ENCODE measurements at regions not wholly inside any gene's neighbourhood (a gene's known extent, or its start where the extent isn't known, plus 50 kb on each side); places are given as distances from the start of the nearest gene placed in this dataset.
"Not testable (repeated sequence)": the region's sequence is repeated elsewhere in the genome, so short reads cannot be mapped to it uniquely, and the experiment has no call there.

- H3K36me3 ChIP-seq: no peaks in the 10 kb centered on the region
- ATAC-seq (peak in 3 of 4 donors; percentile 43 to 54 (median 47)), FAIRE-seq (no peak), DNase-seq (no peak)
- H3K4me3 ChIP-seq: no peak overlapping the region
- no peaks in the 10 kb centered on the region for H3K27me3 ChIP-seq
- H3K4me1 ChIP-seq: peaks cover 0 to 3% (median 0%) of the 10 kb centered on the region in 3 donors
- no peaks in the 10 kb centered on the region for H3K9me3 ChIP-seq
- intact Hi-C loops (cut with DNase I): no loop called here
- 36 to 42% methylated on average over 8 of the region's 8 CpGs for WGBS, 2 donors
- no peak for TF ChIP-seq CTCF (IDR thresholded peaks at IDR 0.05)
- no peak overlapping the region for H3K27ac ChIP-seq
These were observed 471.2 kb upstream of the RUNX1 start for GRCh38 chr21:35520302-35520701.

- 54 to 60% methylated on average over 6 of the region's 6 CpGs for WGBS, 2 donors
- no peak for ATAC-seq
- H3K9me3 ChIP-seq: no peaks in the 10 kb centered on the region
- intact Hi-C loops (cut with DNase I): no loop called here
- DNase-seq: no peak
- no peak overlapping the region for H3K4me3 ChIP-seq
- H3K27me3 ChIP-seq: no peaks in the 10 kb centered on the region
- H3K36me3 ChIP-seq: no peaks in the 10 kb centered on the region
- FAIRE-seq: no peak
- no peak overlapping the region for H3K27ac ChIP-seq
- TF ChIP-seq CTCF (IDR thresholded peaks at IDR 0.05): no peak
- H3K4me1 ChIP-seq: peaks cover 0 to 3% (median 0%) of the 10 kb centered on the region in 3 donors
These were observed 468.8 kb upstream of the RUNX1 start for GRCh38 chr21:35517865-35518264.

- H3K4me3 ChIP-seq; intact Hi-C loops (cut with DNase I); DNase-seq; ATAC-seq; H3K4me1 ChIP-seq; H3K36me3 ChIP-seq; FAIRE-seq; H3K27me3 ChIP-seq; H3K9me3 ChIP-seq; H3K27ac ChIP-seq: not testable (repeated sequence)
- WGBS, 2 donors: 90 to 100% methylated on average over 1 to 2 of the region's 2 CpGs
These were observed 467.2 kb upstream of the RUNX1 start for GRCh38 chr21:35516292-35516691.

GRCh38 chr21:35512346-35512745 lies 463.2 kb upstream of the RUNX1 start:
- ATAC-seq (no peak), FAIRE-seq (no peak), DNase-seq (no peak)
- TF ChIP-seq CTCF (IDR thresholded peaks at IDR 0.05): no peak
- H3K4me3 ChIP-seq: no peak overlapping the region
- no peaks in the 10 kb centered on the region for H3K36me3 ChIP-seq
- WGBS, 2 donors: 91 to 97% methylated on average over 1 of the region's 1 CpG
- H3K9me3 ChIP-seq: no peaks in the 10 kb centered on the region
- intact Hi-C loops (cut with DNase I): no loop called here
- no peaks in the 10 kb centered on the region for H3K27me3 ChIP-seq
- no peak overlapping the region for H3K27ac ChIP-seq
- peaks cover 0 to 11% (median 0%) of the 10 kb centered on the region in 3 donors for H3K4me1 ChIP-seq

GRCh38 chr21:35511696-35512162 lies 462.6 kb upstream of the RUNX1 start:
- no peak for TF ChIP-seq CTCF (IDR thresholded peaks at IDR 0.05)
- Histone ChIP-seq H3K4me3 (no peak overlapping the region), H3K36me3 (no peaks in the 10 kb centered on the region), H3K27ac (no peak overlapping the region), H3K9me3 (no peaks in the 10 kb centered on the region), H3K4me1 (peaks cover 0 to 15% (median 0%) of the 10 kb centered on the region in 3 donors), H3K27me3 (no peaks in the 10 kb centered on the region)
- intact Hi-C loops (cut with DNase I): no loop called here
- no peak for ATAC-seq
- FAIRE-seq: no peak
- 84 to 90% methylated on average over 4 of the region's 4 CpGs for WGBS, 2 donors
- DNase-seq: no peak

All from pancreas (tissue), 10 donors.